Stomach (tissue), 8 donors: ENCODE measurements at regions not wholly inside any gene's neighbourhood (a gene's known extent, or its start where the extent isn't known, plus 50 kb on each side); places are given as distances from the start of the nearest gene placed in this dataset.

ENCODE experiments used
- DNase-seq, 2 donors: peaks; one replicate each; pipeline versions ENCODE4 v3.0.0 to v3.0.0-alpha.2; 2013 to 2019
- H3K27ac ChIP-seq, 5 donors: fragments of 200-600 bp in 4 of 5; sonication (generic) in 4 of 5; one replicate each; pipeline ENCODE4 v1.5.1; 2013 to 2019; ENCODE audit warnings: mild to moderate bottlenecking in 1 of 5, moderate library complexity in 1 of 5
- H3K27me3 ChIP-seq, 3 donors: fragments of 200-600 bp; sonication (generic); one replicate each; pipeline ENCODE4 v1.5.1; 2017 to 2019; ENCODE audit warnings: mixed run types in 1 of 3
- H3K36me3 ChIP-seq, 4 donors: fragments of 200-600 bp; sonication (generic); 1 replicate in 3 of 4; 2 replicates in 1 of 4; pipeline ENCODE4 v1.5.1; 2016 to 2019
- H3K4me1 ChIP-seq, 4 donors: fragments of 200-600 bp; sonication (generic); one replicate each; pipeline ENCODE4 v1.5.1; 2016 to 2019
- H3K4me3 ChIP-seq, 4 donors: fragments of 200-600 bp; sonication (generic) in 3 of 4; one replicate each; pipeline ENCODE4 v1.5.1; 2016 to 2019; ENCODE audit warnings: mild to moderate bottlenecking in 1 of 4
- H3K9me3 ChIP-seq, 4 donors: fragments of 200-600 bp; sonication (generic); one replicate each; pipeline ENCODE4 v1.5.1; 2016 to 2019
- EP300 ChIP-seq: sonication (generic); formaldehyde crosslinking; IDR thresholded peaks from one replicate; pipeline ENCODE4 v1.6.1; 2017; ENCODE audit warnings: antibody characterized with exemption
- POLR2A ChIP-seq, 4 donors: fragments of 450-650 bp; IDR thresholded peaks; one replicate each; pipeline ENCODE4 v1.6.1; 2016; ENCODE audit warnings: antibody characterized with exemption in 4 of 4, control low read depth in 2 of 4, mild to moderate bottlenecking in 1 of 4, moderate library complexity in 1 of 4
- POLR2AphosphoS5 ChIP-seq, 3 donors: sonication (generic); formaldehyde crosslinking; IDR thresholded peaks; one replicate each; pipeline ENCODE4 v1.6.1; 2016; ENCODE audit warnings: antibody characterized with exemption in 3 of 3
- WGBS, 5 donors: extraction: QIAGEN DNeasy Blood & Tissue Kit in 3 of 5; methylation state at CpG; one replicate each; pipeline versions ENCODE4 v1.1.5 to v1.1.7; 2013 to 2018; 5-methylcytosine and 5-hydroxymethylcytosine counted together
- intact Hi-C: fragments of 100-400 bp; cut with DNase I; formaldehyde crosslinking; loops from one replicate; pipeline ENCODE4 v1.15.1; 2023; ENCODE audit warnings: low total_unique reads
- TF ChIP-seq, protein P1 (sequence below), 7 experiments: fragments of 450-650 bp in 4 of 7; fragments of 200-600 bp in 3 of 7; sonication (generic) in 3 of 7; IDR thresholded peaks; one replicate each; pipeline ENCODE4 v1.5.1; 2016 to 2019; ENCODE audit warnings: antibody characterized with exemption in 7 of 7, control low read depth in 2 of 7, mild to moderate bottlenecking in 1 of 7
- donor health status: healthy with polysubstance abuse.
- donor health status: Bipolar disorder and iron deficiency.
- donor health status: healthy.

DNA sequence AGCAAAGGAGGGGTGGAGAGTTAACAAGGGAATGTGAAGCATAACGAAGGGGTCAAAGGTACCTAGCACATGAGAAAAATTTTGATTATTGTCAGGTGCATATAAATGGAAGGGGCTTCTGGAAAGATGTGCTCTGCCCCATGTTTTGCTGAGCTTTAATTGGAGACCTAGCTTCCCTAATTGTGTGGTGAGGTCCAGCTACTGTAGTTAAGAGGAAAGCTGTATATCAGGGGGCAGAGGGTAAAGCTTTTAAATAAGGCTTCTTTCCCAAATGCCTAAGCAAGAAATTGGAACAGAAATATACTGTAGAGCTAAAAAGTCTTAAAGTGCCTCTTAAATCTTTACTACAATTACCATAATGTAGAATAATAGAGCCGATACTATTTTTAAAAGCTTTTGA is 267.2 kb downstream of the MAT2B start:
- no peaks in the 10 kb centered on the region for H3K27me3 ChIP-seq
- 71 to 82% (median 81%) methylated on average over 2 of the region's 2 CpGs for WGBS, 5 donors
- DNase-seq, result no peak
- no peak overlapping the region for H3K4me3 ChIP-seq
- H3K36me3 ChIP-seq, result no peaks in the 10 kb centered on the region
- H3K4me1 ChIP-seq, result no peaks in the 10 kb centered on the region
- H3K27ac ChIP-seq, result no peak overlapping the region
- TF ChIP-seq, protein P1, sequence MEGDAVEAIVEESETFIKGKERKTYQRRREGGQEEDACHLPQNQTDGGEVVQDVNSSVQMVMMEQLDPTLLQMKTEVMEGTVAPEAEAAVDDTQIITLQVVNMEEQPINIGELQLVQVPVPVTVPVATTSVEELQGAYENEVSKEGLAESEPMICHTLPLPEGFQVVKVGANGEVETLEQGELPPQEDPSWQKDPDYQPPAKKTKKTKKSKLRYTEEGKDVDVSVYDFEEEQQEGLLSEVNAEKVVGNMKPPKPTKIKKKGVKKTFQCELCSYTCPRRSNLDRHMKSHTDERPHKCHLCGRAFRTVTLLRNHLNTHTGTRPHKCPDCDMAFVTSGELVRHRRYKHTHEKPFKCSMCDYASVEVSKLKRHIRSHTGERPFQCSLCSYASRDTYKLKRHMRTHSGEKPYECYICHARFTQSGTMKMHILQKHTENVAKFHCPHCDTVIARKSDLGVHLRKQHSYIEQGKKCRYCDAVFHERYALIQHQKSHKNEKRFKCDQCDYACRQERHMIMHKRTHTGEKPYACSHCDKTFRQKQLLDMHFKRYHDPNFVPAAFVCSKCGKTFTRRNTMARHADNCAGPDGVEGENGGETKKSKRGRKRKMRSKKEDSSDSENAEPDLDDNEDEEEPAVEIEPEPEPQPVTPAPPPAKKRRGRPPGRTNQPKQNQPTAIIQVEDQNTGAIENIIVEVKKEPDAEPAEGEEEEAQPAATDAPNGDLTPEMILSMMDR (IDR thresholded peaks at IDR 0.05), result no peak
- TF ChIP-seq EP300 (no peak), POLR2AphosphoS5 (IDR thresholded peaks at IDR 0.05) (no peak), POLR2A (IDR thresholded peaks at IDR 0.05) (no peak)
- intact Hi-C loops, result no loop called here
- H3K9me3 ChIP-seq, result no peaks in the 10 kb centered on the region

DNA sequence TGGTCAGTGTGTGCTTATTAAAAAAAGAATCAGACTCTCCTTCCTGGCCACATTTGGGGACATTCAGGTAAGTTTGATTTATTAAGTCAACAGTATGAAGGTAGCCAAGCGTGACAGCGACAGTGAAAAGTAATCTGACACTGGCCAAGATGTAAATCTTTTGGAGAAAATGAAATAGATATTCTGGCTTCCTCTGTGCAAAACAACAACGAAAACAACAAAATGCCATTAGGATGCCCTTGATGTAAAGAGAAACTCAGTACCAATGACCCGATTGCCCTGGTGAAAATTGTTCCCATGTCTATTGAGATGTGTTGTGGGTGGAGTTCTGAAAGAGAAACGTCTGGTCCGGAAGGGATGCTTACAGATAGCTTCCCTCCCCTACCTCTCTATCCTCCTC is 267.8 kb downstream of the MAT2B start:
- no peak for DNase-seq
- Histone ChIP-seq H3K4me1 (no peaks in the 10 kb centered on the region), H3K27me3 (no peaks in the 10 kb centered on the region), H3K4me3 (no peak overlapping the region), H3K36me3 (no peaks in the 10 kb centered on the region), H3K27ac (no peak overlapping the region), H3K9me3 (no peaks in the 10 kb centered on the region)
- 75 to 83% (median 79%) methylated on average over 6 of the region's 6 CpGs for WGBS, 5 donors
- intact Hi-C loops, result no loop called here
- TF ChIP-seq POLR2A (IDR thresholded peaks at IDR 0.05) (no peak), EP300 (no peak)
- TF ChIP-seq, protein P1 (IDR thresholded peaks at IDR 0.05), result no peak

DNA sequence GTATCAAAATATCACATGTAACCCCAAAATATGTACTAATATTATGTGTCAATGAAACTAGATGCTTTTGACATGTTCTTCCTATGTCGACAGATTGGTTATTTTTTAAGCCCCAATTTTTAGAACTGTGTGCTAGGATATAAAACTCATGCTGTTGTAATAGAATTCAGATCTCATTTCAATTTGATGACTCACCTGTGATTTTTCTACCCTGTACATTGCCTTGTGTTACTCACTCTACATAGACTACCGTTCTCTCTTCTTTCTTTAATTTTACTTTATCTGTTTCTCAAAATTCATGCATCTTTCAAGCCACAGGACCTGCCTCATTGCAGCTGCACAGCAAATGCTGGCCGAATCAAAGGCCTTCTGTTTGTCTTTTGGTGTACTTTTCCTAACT is 284.5 kb downstream of the MAT2B start:
- Histone ChIP-seq H3K27ac (no peak overlapping the region), H3K9me3 (peaks cover 0 to 13% (median 0%) of the 10 kb centered on the region in 4 donors), H3K27me3 (no peaks in the 10 kb centered on the region), H3K4me3 (no peak overlapping the region), H3K4me1 (no peaks in the 10 kb centered on the region), H3K36me3 (no peaks in the 10 kb centered on the region)
- intact Hi-C loops, result no loop called here
- WGBS, 5 donors, result 42 to 64% (median 52%) methylated on average over 3 of the region's 3 CpGs
- no peak for DNase-seq
- TF ChIP-seq EP300, result no peak
- TF ChIP-seq POLR2A (IDR thresholded peaks at IDR 0.05), result no peak
- TF ChIP-seq POLR2AphosphoS5 (IDR thresholded peaks at IDR 0.05), result no peak
- TF ChIP-seq, protein P1 (IDR thresholded peaks at IDR 0.05), result no peak

DNA sequence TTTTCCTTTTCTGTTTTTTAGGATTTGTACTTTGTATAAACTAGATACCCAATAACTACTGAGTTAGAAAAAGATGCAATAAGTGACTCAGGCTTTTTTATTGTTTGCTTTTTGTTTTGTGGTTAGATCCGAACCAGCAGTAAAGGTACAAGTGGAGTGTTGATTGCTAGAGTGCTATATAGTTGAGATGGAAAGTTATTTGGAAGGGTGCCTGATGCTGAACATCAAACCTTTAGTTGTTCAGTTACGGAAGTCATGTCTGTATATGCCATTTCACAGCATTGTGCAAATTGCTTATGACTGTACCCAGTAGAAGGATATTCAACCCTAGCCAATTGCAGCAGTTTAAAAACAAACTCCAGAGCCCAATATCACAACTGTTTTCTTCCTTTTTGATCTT is 285.1 kb downstream of the MAT2B start:
- H3K4me1 ChIP-seq, result no peaks in the 10 kb centered on the region
- H3K4me3 ChIP-seq, result no peak overlapping the region
- no peaks in the 10 kb centered on the region for H3K36me3 ChIP-seq
- no peaks in the 10 kb centered on the region for H3K27me3 ChIP-seq
- H3K27ac ChIP-seq, result no peak overlapping the region
- no peak for DNase-seq
- TF ChIP-seq POLR2A (IDR thresholded peaks at IDR 0.05), result no peak
- no peak for TF ChIP-seq POLR2AphosphoS5 (IDR thresholded peaks at IDR 0.05)
- TF ChIP-seq, protein P1 (IDR thresholded peaks at IDR 0.05), result no peak
- TF ChIP-seq EP300, result no peak
- intact Hi-C loops, result no loop called here
- WGBS, 5 donors, result 71 to 82% (median 73%) methylated on average over 2 of the region's 2 CpGs
- H3K9me3 ChIP-seq, result peaks cover 0 to 9% (median 0%) of the 10 kb centered on the region in 4 donors
